HCT116 (cell line): ENCODE measurements at regions not wholly inside any gene's neighbourhood (a gene's known extent, or its start where the extent isn't known, plus 50 kb on each side); places are given as distances from the start of the nearest gene placed in this dataset.

ENCODE experiments used
- ATAC-seq: fragments of 200-7000 bp; cut with Tn5 transposase; 2 replicates; pipeline ENCODE4 v1.9.1; 2020; ENCODE audit warnings: mild to moderate bottlenecking, moderate library complexity
- BruUV-seq: library from RNA; stranded (reverse); fragments of 400-500 nt; replicated peaks from 2 replicates; lab custom pipeline; 2021; lab: Mats Ljungman, UMichigan
- CTCF ChIA-PET: fragments of 300-600 bp; sonication (Branson Sonifier 250); formaldehyde crosslinking; loops from one replicate; lab custom pipeline; 2021; ENCODE audit warnings: antibody characterized with exemption; lab: Charles Lee
- POLR2A ChIA-PET: fragments of 300-600, 350-600 bp; sonication (Branson Sonifier 250); formaldehyde crosslinking; loops from one replicate; lab custom pipeline; 2021; ENCODE audit warnings: antibody characterized with exemption; lab: Charles Lee
- RAD21 ChIA-PET, 2 experiments: fragments of 300-600 bp; sonication (Branson Sonifier 250); formaldehyde crosslinking; loops; one replicate each; lab custom pipeline; 2023; ENCODE audit warnings: low total read pairs in 2 of 2; ENCODE audit not compliant: uncharacterized antibody in 2 of 2, unreplicated experiment in 2 of 2, low non-redundant PET in 1 of 2; lab: Charles Lee
- DNase-seq: peaks from one replicate; pipeline ENCODE4 v3.0.0-alpha.2; 2010; ENCODE audit warnings: low read depth, low spot score
- H2AFZ ChIP-seq: fragments of 200-600 bp; shearing (Covaris generic), sonication (generic); 2 replicates; pipeline ENCODE4 v1.6.1; 2017; ENCODE audit warnings: low read depth, mixed run types, mixed read lengths, antibody characterized with exemption, low read length; ENCODE audit not compliant: poor library complexity, severe bottlenecking
- H3K27ac ChIP-seq: 2 replicates; pipeline ENCODE4 v1.5.1; 2012; ENCODE audit warnings: low read depth, low read length
- H3K27me3 ChIP-seq: fragments of 200-600 bp; sonication (generic); 2 replicates; pipeline ENCODE4 v1.6.1; 2016; ENCODE audit warnings: mixed run types, low read length, mixed read lengths; ENCODE audit not compliant: insufficient read depth
- H3K36me3 ChIP-seq, 2 experiments: fragments of 200-500 bp in 1 of 2; fragments of 200-600 bp in 1 of 2; sonication (Bioruptor generic) in 1 of 2; sonication (generic) in 1 of 2; 2 replicates each; pipeline versions ENCODE4 v1.5.1 to v1.6.1; 2014 to 2016; ENCODE audit warnings: low read length in 2 of 2, inconsistent platforms in 1 of 2, mixed read lengths in 1 of 2, mixed run types in 1 of 2; ENCODE audit not compliant: insufficient read depth in 2 of 2, control insufficient read depth in 1 of 2
- H3K4me1 ChIP-seq, 2 experiments: fragments of 200-600 bp in 1 of 2; sonication (generic) in 1 of 2; 2 replicates each; pipeline versions ENCODE4 v1.5.1 to v1.6.1; 2012 to 2017; ENCODE audit warnings: low read length in 2 of 2, inconsistent platforms in 1 of 2, mild to moderate bottlenecking in 1 of 2, mixed read lengths in 1 of 2, mixed run types in 1 of 2, moderate library complexity in 1 of 2; ENCODE audit not compliant: insufficient read depth in 2 of 2, control insufficient read depth in 1 of 2
- H3K4me2 ChIP-seq: fragments of 200-600 bp; sonication (generic); 2 replicates; pipeline ENCODE4 v1.6.1; 2017; ENCODE audit warnings: mixed run types, low read length, mixed read lengths
- H3K4me3 ChIP-seq, 2 experiments: fragments of 200-600 bp in 1 of 2; sonication (generic) in 1 of 2; replicated peaks in 1 of 2; 2 replicates each; pipeline ENCODE4 v1.5.1; 2011 to 2016; ENCODE audit warnings: low read length in 2 of 2, control low read depth in 1 of 2, low read depth in 1 of 2, mild to moderate bottlenecking in 1 of 2, mixed read lengths in 1 of 2, mixed run types in 1 of 2
- H3K79me2 ChIP-seq: fragments of 200-600 bp; sonication (generic); 2 replicates; pipeline ENCODE4 v1.6.1; 2017; ENCODE audit warnings: mild to moderate bottlenecking, mixed run types, low read length, moderate library complexity, mixed read lengths; ENCODE audit not compliant: insufficient read depth
- H3K9ac ChIP-seq: fragments of 200-600 bp; sonication (generic); 2 replicates; pipeline ENCODE4 v1.6.1; 2016; ENCODE audit warnings: low read length, mixed read lengths
- H3K9me2 ChIP-seq: fragments of 200-600 bp; sonication (generic), shearing (Covaris generic); 2 replicates; pipeline ENCODE4 v1.6.1; 2017; ENCODE audit warnings: mixed run types, mild to moderate bottlenecking, moderate library complexity; ENCODE audit not compliant: insufficient read depth
- H3K9me3 ChIP-seq, 2 experiments: fragments of 200-500 bp in 1 of 2; fragments of 200-600 bp in 1 of 2; sonication (Bioruptor generic) in 1 of 2; sonication (generic) in 1 of 2; 2 replicates each; pipeline ENCODE4 v1.6.1; 2014 to 2017; ENCODE audit warnings: low read length in 2 of 2, mixed read lengths in 2 of 2, inconsistent platforms in 1 of 2, low read depth in 1 of 2, mild to moderate bottlenecking in 1 of 2, mixed run types in 1 of 2, moderate library complexity in 1 of 2; ENCODE audit not compliant: control insufficient read depth in 1 of 2, insufficient read depth in 1 of 2
- H4K20me1 ChIP-seq: fragments of 200-600 bp; sonication (generic), shearing (Covaris generic); 2 replicates; pipeline ENCODE4 v1.6.1; 2017; ENCODE audit warnings: mixed run types, mild to moderate bottlenecking, moderate library complexity; ENCODE audit not compliant: insufficient read depth
- CBX3 ChIP-seq: IDR thresholded peaks from 2 replicates; pipeline ENCODE4 v1.6.1; 2012; ENCODE audit warnings: low read depth
- CEBPB ChIP-seq: IDR thresholded peaks from 2 replicates; pipeline ENCODE4 v1.6.1; 2012; ENCODE audit warnings: low read depth
- EGR1 ChIP-seq: IDR thresholded peaks from 2 replicates; pipeline ENCODE4 v1.6.1; 2012; ENCODE audit warnings: low read depth
- ELF1 ChIP-seq: IDR thresholded peaks from 2 replicates; pipeline ENCODE4 v1.6.1; 2012; ENCODE audit warnings: low read depth, borderline replicate concordance
- FOSL1 ChIP-seq: IDR thresholded peaks from 2 replicates; pipeline ENCODE4 v1.6.1; 2012; ENCODE audit warnings: low read depth
- JUND ChIP-seq: IDR thresholded peaks from 2 replicates; pipeline ENCODE4 v1.6.1; 2012
- RAD21 ChIP-seq: IDR thresholded peaks from 2 replicates; pipeline ENCODE4 v1.6.1; 2012; ENCODE audit warnings: low read depth, mild to moderate bottlenecking
- SIN3A ChIP-seq: IDR thresholded peaks from 2 replicates; pipeline ENCODE4 v1.6.1; 2012; ENCODE audit warnings: low read depth
- SP1 ChIP-seq: IDR thresholded peaks from 2 replicates; pipeline ENCODE4 v1.6.1; 2012; ENCODE audit warnings: low read depth
- TCF7L2 ChIP-seq: IDR thresholded peaks from 2 replicates; pipeline ENCODE4 v1.7.0; 2011; ENCODE audit warnings: borderline replicate concordance, inconsistent platforms; ENCODE audit not compliant: insufficient read depth, insufficient read length; ENCODE audit errors: extremely low read depth
- ZFX ChIP-seq: fragments of 450-650 bp; IDR thresholded peaks from 2 replicates; pipeline ENCODE4 v1.6.1; 2017
- ZNF274 ChIP-seq: fragments of 200-500 bp; sonication (Bioruptor generic); IDR thresholded peaks from 2 replicates; pipeline ENCODE4 v1.6.1; 2014; ENCODE audit warnings: mild to moderate bottlenecking, low read depth, low read length, inconsistent platforms
- intact Hi-C: fragments of 100-400 bp; cut with micrococcal nuclease; formaldehyde crosslinking; loops from 2 replicates; pipeline ENCODE4 v1.10.0; 2022
- TF ChIP-seq, protein P1 (sequence below): IDR thresholded peaks from 2 replicates; pipeline ENCODE4 v1.6.1; 2012

GRCh38 chr1:36711480-36711879 lies 228.8 kb upstream of the CSF3R start:
- intact Hi-C loops = loop anchor here (5.0 kb wide), 1 partner anchor 611 kb away; no protein-coding TSS in a partner anchor
- no peaks in the 10 kb centered on the region for H3K36me3 ChIP-seq
- BruUV-seq = no TSS peak
- TF ChIP-seq, protein P1, sequence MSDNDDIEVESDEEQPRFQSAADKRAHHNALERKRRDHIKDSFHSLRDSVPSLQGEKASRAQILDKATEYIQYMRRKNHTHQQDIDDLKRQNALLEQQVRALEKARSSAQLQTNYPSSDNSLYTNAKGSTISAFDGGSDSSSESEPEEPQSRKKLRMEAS = no peak
- no peak for TF ChIP-seq RAD21
- TF ChIP-seq EGR1 = no peak
- no peak for TF ChIP-seq ZFX
- no peak overlapping the region for H3K4me3 ChIP-seq
- H3K79me2 ChIP-seq = no peaks in the 10 kb centered on the region
- no peak overlapping the region for H3K4me2 ChIP-seq
- H3K9me2 ChIP-seq = no peaks in the 10 kb centered on the region
- ATAC-seq = no peak
- no peaks in the 10 kb centered on the region for H3K4me1 ChIP-seq
- no peaks in the 10 kb centered on the region for H3K9me3 ChIP-seq
- RAD21 ChIA-PET = no interaction called here
- no peak for DNase-seq
- H3K9ac ChIP-seq = no peak overlapping the region
- H2AFZ ChIP-seq = no peak overlapping the region
- H4K20me1 ChIP-seq = no peaks in the 10 kb centered on the region
- H3K27ac ChIP-seq = no peak overlapping the region
- POLR2A ChIA-PET = no interaction called here
- H3K27me3 ChIP-seq = peaks cover 83% of the 10 kb centered on the region
- CTCF ChIA-PET = no interaction called here

DNA sequence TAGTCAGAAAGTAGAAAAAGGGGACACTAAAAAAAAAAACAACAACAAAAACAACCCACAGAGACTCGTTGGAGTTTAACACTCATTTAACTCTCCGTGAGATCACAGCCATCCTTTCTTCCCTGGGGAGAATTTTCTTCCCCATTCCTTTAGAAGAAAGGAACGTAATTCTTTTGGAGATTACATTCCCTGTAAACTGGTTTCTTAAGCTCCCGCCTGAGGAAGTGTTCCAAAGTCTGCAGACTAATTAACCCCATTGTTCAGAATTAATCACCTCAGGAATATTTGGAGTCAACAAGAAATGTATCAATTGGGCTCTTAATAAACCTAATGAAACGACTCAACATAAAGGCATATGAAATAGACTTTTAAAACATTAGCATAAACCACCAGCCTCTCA lies 228.2 kb upstream of the CSF3R start:
- RAD21 ChIA-PET = no interaction called here
- POLR2A ChIA-PET = no interaction called here
- no peaks in the 10 kb centered on the region for H3K9me2 ChIP-seq
- H3K9me3 ChIP-seq = no peaks in the 10 kb centered on the region
- no peaks in the 10 kb centered on the region for H4K20me1 ChIP-seq
- intact Hi-C loops = loop anchor here (5.0 kb wide), 1 partner anchor 611 kb away; no protein-coding TSS in a partner anchor
- peaks cover 88% of the 10 kb centered on the region for H3K27me3 ChIP-seq
- H3K79me2 ChIP-seq = no peaks in the 10 kb centered on the region
- ATAC-seq = no peak
- no peaks in the 10 kb centered on the region for H3K36me3 ChIP-seq
- no peaks in the 10 kb centered on the region for H3K4me1 ChIP-seq
- TF ChIP-seq JUND (no peak), ZFX (no peak), RAD21 (no peak), CBX3 (no peak), FOSL1 (no peak), CEBPB (no peak), SIN3A (no peak), ZNF274 (no peak), TCF7L2 (no peak), EGR1 (no peak), SP1 (no peak), ELF1 (no peak)
- CTCF ChIA-PET = interaction anchor here (0.9 kb wide), 1 partner anchor 153 kb away, joined by 3 read pairs; no protein-coding TSS in a partner anchor
- H3K27ac ChIP-seq = no peak overlapping the region
- no peak overlapping the region for H3K4me2 ChIP-seq
- H3K9ac ChIP-seq = no peak overlapping the region
- no peak for DNase-seq
- no peak overlapping the region for H3K4me3 ChIP-seq
- BruUV-seq = no TSS peak
- no peak overlapping the region for H2AFZ ChIP-seq
